ENCODE measurements at regions not wholly inside any gene's neighbourhood (a gene's known extent, or its start where the extent isn't known, plus 50 kb on each side); places are given as distances from the start of the nearest gene placed in this dataset.

- DNase-seq: no peak
Observed at GRCh38 chr7:13336227-13336626, 648.8 kb downstream of the ARL4A start.

- DNase-seq: no peak
Observed at GRCh38 chr7:13352677-13353076, 636.8 kb downstream of the ETV1 start.

DNA sequence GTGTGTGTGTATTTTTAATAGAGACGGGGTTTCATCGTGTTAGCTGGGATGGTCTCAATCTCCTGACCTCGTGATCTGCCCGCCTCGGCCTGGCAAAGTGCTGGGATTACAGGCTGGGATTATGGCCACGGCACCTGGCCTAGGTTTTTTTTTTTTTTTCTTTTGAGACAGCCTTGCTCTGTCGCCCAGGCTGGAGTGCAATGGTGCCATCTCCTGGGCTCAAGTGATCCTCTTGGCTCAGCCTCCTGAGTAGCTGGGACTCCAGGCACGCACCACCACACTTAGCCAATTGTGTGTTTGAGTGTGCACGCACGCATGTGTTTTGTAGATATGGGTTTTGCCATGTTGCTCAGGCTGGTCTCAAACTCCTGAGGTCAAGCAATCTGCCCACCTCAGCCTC is 629.8 kb downstream of the ETV1 start:
- DNase-seq: no peak

DNA sequence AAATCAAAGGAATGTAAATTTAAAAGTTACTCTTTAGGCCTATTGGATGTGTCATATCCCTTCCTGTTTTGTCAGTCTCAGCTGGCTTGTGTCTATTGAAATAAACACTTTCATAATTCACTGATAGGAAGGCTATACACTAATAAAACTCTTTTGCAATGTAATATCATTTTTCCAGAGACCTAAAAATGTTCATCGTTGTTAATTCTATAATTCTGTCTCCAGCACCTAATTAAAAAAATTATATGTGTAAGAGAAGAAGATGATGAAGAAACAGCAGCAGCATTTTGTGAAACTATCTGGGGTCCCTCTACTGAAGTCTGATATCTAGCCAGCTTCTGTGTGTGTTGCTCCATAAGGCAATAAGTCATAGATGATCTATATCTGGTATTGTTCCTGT is 602.7 kb downstream of the ETV1 start:
- no peak for DNase-seq

DNA sequence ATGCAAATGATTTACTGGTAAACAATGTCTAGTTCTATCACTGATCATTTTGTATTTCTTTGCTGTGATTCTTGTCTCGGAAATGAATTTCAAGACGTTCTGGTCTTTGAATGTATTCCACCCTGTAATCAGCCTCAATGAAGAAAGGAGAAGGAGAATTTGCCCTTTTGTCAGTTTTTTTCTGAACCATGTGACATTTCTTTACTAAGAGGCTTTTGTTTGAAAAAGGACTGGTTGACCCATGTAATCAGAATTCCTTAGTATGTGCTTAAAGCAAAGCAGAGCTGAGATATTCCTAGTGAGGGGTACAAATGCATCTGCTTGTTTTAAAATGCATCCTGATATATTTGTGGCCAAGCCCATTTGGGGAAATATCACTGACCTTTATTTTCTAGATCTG is 581.6 kb downstream of the ETV1 start:
- no peak for DNase-seq

GRCh38 chr7:13411151-13411550 is 578.3 kb downstream of the ETV1 start:
- DNase-seq: peak; percentile 80

GRCh38 chr7:13411636-13412035 is 577.8 kb downstream of the ETV1 start:
- DNase-seq: peak; percentile 94

DNA sequence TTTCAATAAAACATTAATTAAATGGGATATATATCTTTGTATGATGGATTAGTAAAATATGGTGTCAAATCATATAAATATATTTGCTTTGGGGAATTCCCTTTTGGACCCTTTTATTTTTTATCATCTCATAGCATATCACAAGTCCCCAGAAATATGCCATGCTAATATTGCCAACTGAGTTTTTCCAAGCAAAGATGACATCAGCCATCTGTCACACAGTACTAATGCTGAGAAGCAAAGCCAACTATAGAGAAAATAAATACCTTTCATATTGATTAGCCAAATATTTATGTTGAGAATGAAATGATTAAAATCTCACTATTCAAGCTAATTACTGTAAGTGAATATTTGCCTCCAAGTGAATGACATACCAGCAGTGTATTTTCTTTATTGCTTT is 575.3 kb downstream of the ETV1 start:
- DNase-seq: peak; percentile 90

- peak; percentile 90 for DNase-seq
Observed at GRCh38 chr7:13414661-13415107, 574.8 kb downstream of the ETV1 start.

DNA sequence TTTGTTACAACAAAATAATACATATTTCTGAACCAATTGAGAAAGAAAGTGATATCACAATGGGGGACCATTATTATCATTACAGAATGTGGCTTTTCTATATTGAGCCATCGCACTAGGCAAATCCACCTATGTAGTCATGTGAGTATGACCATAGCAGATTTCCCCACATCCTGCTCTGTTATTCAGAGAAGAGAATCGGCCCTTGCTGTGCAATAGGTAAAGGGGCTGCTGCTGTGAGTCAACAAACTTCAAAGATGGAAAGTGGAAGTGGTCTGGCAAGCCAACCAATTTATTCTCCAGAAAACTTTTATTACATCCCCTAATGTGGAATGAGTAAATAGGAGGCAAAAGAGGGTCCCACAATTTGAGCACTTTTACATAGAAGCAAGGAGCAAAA is 573.4 kb downstream of the ETV1 start:
- DNase-seq: no peak

DNA sequence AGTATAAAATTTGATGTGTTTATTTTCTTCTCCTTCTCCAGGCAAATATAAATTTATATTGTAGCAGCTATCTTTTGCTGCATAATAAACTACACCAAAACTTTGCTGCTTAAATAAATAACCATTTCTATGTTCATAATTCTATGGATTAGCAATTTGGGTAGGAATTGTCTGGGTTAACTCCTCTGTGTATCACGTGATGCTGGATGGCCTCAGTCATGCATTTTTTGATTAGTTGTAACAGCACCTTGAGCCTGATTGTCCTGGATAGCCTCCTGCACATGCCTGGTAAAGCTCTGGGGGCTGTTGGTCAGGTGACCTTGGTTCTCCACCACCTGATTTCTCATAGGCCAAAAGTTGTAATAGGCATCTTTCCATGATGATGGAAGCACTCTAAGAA is 572.9 kb downstream of the ETV1 start:
- no peak for DNase-seq

- DNase-seq: no peak
Observed at GRCh38 chr7:13420726-13421125, 568.7 kb downstream of the ETV1 start.

DNA sequence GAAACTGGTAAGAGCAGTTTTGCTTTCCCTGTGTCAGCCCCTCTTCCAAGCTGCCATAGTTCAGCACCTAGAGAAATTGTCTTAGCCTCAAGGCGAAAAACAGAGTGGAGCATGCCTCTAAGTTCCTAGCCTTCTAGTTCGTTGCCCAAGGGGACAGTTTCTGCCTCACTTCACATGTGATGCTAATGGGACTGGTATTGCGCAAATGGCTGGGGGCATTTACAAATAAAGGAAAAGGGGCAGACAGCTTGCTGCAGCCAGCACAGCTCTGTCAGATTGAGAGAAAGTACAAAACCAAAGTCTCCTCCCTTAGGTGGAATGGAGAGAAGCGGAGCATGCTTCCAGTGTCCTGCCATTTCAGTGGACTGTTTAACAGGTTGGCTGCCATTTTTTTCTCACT is 567.7 kb downstream of the ETV1 start:
- no peak for DNase-seq

GRCh38 chr7:13433946-13434345 is 555.5 kb downstream of the ETV1 start:
- no peak for DNase-seq

- no peak for DNase-seq
Observed at GRCh38 chr7:13442226-13442625, 547.2 kb downstream of the ETV1 start.

- DNase-seq: no peak
Observed at GRCh38 chr7:13447637-13448036, 541.8 kb downstream of the ETV1 start.

DNA sequence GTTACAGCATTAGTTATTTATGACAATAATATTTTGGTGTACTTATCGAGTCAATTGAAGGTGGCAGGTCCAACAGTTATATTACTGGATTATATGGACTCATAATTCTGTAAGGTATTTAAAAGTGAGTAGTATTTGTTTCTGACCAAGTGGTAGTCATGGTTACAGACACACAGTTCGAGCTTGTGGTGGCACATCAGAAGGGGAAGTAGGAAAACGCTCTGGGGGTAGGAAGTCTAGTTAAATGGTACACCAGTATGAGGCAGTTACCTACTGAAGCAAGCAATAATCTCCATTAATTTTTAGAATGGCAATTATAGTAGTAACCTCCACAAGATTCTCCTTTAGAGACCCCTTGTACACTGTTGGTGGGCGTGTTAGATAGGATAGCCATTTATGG is 541.2 kb downstream of the ETV1 start:
- DNase-seq: no peak

GRCh38 chr7:13449460-13449859 is 540.0 kb downstream of the ETV1 start:
- no peak for DNase-seq

DNA sequence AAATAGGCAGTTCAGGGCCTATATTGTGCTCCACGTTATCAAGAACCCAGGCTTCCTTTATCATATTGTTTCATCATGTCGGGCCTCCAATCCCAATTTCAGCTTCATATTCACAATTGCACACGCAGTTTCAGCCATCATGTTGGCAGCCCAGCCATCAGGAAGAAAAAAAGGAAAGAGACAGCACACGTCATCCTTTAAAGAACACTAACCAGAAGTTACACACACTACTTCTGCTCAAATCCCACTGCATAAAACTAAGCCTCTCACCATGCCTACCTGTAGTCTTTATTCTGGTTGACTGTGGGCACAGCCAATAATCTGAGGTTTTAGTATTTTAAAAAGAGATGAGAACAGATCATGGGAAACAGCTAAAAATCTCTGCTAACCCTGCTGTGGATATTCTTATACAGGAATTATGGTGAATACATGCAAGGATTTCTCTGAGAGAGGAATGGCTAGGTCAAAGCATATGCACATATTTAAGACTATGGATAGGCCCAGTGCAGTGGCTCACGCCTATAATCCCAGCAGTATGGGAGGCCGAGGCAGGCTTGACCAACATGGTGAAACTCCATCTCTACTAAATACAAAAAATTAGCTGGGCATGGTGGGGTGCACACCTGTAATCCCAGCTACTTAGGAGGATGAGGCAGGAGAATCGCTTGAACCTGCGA is 534.4 kb downstream of the ETV1 start:
- DNase-seq: no peak

- DNase-seq: peak; percentile 13
Observed at GRCh38 chr7:13457790-13458189, 531.7 kb downstream of the ETV1 start.

DNA sequence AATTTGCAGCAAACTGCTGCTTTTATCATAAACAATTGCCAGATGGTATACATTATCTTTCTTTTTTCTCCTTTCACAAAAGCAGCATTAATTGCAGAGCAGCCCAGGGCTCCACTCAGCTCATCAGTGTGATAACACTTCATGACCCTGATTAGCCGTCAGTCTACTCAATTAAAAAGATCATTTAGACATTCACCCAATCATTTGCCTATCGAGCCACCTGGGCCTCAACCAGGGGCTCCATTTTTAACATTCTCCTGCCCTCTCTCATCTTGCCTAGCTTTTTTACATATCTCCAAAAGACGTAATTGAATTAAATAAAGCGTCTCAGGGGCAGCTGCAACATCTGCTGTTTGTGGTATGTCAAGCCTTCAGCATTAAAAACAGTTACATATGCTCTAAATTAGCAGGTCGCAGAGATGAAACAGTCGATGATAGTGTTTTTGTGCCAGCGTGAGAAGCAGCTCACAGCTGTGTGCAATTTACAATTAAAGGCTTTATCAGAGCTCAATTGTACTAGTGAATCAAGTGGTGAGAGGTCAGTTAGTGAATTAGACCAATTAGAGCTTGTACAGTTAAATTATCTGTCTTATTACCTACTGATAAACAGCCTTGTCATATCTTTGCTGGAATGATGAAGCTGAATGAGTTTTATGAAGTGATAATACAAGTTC is 522.5 kb downstream of the ETV1 start:
- peak; percentile 97 for DNase-seq

DNA sequence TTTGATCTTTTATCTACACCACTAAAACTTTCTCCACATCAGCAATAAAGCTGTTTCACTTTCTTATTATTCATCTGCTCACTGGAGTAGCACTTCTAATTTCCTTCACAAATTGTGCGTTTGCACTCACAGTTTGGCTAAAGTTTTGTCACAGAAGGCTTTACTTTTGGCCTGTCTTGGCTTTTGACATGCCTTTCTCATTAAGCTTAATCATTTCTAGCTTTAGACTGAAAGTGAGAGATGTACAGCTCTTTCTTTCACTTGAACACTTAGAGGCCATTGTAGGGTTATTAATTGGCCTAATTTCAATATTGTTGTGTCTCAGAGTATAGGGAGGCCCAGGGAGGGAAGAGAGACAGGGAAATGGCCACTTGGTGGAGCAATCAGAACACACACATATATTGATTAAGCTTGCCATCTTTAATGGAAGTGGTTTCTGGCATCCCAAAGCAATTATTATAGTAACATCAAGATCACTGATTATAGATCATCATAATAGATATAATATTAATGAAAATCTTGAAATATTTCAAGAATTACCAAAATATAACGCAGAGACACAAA is 512.5 kb downstream of the ETV1 start:
- no peak for DNase-seq

DNA sequence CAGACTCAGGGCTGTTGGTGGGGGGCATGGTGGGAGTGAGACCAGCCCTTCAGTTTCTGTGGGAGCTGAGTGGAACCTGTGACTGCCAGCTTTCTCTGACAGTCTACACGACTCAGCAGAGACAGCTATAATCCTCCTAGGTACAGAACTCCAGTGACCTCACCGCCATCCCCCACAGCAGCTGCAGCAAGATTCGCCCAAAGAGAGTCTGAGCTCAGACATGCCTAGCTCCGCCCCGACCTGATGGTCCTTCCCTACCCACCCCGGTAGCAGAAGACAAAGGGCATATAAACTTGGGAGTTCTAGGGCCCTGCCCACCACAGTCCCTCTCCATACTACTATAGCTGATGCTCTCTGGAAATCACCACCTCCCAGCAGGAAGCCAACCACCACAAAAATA is 500.1 kb downstream of the ETV1 start:
- peak; percentile 29 for DNase-seq

- no peak for DNase-seq
Observed at GRCh38 chr7:13496976-13497375, 492.5 kb downstream of the ETV1 start.

GRCh38 chr7:13508586-13508985 is 480.9 kb downstream of the ETV1 start:
- peak; percentile 81 for DNase-seq
